Fibroblast of skin of abdomen (primary cell): ENCODE measurements at regions not wholly inside any gene's neighbourhood (a gene's known extent, or its start where the extent isn't known, plus 50 kb on each side); places are given as distances from the start of the nearest gene placed in this dataset.
"Not testable (repeated sequence)": the region's sequence is repeated elsewhere in the genome, so short reads cannot be mapped to it uniquely, and the experiment has no call there.

ENCODE experiments used
- DNase-seq: peaks from one replicate; pipeline ENCODE4 v3.0.0-alpha.2; 2013

DNA sequence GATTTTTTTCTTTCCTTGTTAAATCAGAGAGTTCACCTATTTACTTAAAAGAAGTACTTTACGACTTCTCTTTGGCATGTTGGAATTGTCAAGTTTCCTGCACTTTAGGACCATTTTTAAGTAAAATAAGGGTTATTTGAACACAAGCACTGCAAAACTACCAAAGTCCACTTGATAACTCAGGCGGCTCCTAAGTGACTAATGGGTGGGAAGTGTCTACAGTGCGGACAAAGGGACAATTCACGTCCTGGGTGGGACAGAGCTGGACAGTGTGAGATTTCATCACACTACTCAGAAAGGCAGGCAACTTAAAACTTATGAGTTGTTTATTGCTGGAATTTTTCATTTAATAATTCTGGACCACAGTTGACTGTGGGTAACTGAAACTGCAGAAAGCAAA lies 590.2 kb upstream of the UBE2E2 start:
- DNase-seq = no peak

DNA sequence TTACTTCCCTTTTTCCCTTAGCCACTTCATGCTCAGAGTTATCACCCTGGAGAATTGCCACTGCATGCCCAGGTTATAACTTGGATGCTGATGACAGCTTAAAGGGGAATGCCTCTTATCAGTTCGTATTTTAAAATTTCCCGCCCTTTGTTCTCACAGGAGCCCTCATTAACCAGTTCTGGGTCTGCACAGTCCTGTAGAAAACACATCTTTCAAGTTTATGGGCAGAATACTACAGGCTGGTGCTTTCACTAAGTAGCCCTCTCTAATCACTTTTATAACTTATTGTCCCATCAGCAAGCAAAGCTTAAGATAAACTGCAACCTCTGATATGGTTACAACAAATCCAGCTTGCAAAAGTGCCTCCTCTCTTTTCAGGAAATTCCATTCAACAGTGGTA lies 587.3 kb upstream of the UBE2E2 start:
- no peak for DNase-seq

DNA sequence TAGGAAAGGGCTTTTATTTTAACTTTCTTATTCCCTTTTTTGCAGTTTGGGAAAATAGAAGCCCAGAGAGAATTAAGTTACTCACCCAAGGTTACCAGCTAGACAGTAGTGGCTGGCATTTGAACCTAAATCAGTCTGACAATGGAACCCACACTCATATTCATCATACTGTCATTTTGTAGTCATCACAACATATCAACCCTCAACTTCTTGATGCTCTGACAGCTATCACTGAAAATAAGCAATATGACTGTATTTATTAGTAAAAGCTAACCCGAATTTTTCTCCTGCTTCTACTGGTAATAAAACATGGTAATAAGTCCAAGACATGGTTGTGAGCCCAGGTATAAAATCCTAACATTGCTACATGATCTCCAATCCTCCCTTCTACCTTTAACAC lies 585.8 kb upstream of the UBE2E2 start:
- no peak for DNase-seq

DNA sequence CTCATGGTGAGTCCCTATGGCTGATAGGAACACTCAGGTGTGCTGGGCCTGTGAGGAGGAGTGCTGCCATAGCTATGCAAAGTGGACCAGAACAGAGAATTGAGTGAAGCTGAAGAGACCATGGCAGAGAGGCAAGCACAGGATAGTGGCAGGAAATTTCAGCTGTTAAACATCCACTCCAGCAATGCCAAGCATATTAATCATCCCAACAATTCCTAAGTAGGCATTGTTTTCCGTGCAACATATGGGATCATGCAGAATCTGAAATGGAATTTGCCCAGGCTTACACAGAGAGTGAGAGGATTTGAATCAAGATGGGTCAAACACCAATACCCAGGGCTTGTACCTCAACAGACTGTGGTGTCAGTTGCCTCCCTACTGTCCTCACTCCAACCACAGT lies 582.6 kb upstream of the UBE2E2 start:
- no peak for DNase-seq

DNA sequence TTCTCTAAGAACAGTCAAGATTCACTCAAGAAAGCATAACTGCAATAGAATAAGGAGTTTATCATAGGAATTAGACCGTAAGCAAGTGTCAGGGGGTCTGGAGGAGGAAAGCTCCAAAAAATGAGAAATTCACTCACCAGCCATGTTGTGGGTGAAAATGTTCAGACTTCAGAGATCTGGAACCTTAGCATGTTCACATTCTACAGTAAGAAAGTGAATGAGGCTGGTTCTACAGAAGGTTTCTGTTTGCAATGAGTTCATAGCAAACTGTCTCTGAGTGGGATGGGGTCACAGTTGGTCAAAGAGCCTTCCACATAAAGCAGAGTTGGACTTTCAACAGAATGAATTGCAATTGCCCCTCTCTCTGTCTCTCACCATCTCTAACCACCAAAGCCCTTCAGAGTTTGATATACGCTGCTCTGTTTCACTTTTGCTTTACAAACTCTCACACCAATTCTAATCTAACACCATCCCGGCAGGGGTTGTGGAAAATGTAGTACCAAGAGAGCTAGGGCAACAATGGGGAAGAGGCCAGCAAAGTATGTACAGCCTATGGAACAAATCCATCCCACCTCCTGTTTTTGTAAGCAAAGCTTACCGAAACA lies 581.8 kb upstream of the UBE2E2 start:
- DNase-seq = no peak

DNA sequence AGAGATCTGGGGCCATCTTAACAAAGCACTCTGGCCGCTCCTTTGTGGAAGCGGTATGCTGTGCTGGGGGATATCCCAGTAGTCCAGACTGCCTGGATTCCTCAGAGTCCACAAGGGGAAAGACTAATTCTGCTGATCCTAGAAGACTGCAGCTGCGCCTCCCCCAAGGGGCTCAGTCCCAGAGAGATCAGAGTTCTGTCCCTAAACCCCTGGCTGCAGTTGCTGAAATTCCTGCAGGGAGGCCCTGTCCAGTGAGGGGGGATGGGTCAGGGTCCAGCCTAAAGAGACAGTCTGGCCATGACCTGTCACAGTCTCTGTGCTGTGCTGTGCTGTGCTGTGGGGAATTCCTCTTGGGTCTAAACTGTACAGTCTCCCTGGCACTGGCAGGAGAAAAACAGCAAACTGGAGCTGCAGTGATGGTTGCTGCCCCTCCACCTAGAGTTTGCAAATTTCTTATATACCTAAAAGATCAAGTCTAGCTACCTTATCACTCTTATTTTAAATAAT lies 575.1 kb upstream of the UBE2E2 start:
- no peak for DNase-seq

DNA sequence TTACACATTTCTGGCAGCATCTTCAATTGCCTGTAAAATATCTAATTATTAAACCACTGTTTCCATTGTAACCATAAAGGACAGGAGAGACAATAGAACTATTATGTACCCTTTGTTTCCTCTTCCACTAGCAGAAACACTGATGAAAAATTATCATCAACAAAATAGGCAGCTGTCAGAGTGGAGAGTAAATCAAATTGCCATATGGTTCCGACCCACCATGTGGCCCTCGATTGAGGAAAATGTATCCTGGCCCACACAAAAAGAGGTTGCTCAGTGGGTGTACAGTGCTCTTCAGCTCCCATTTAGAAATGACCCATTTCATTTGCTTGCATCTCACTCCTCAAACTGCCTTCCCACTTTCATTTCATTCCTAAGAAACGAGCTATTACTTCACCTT lies 570.6 kb upstream of the UBE2E2 start:
- DNase-seq = no peak

DNA sequence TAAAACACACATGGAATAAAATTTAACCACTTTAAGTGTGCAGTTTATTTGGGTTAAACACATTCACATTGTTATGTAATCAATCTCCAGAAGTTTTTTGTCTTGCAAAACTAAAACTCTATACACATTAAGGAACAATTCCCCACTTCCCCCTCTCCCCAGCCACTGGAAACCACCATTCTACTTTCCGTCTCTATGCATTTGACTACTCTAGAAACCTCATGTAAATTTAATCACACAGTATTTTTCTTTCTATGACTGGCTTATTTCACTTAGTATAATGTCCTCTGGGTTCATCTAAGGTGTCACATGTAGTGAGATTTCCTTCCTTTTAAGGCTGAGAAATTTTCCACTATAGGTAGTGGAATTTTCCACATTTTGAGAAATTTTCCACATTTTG lies 568.7 kb upstream of the UBE2E2 start:
- DNase-seq = no peak

DNA sequence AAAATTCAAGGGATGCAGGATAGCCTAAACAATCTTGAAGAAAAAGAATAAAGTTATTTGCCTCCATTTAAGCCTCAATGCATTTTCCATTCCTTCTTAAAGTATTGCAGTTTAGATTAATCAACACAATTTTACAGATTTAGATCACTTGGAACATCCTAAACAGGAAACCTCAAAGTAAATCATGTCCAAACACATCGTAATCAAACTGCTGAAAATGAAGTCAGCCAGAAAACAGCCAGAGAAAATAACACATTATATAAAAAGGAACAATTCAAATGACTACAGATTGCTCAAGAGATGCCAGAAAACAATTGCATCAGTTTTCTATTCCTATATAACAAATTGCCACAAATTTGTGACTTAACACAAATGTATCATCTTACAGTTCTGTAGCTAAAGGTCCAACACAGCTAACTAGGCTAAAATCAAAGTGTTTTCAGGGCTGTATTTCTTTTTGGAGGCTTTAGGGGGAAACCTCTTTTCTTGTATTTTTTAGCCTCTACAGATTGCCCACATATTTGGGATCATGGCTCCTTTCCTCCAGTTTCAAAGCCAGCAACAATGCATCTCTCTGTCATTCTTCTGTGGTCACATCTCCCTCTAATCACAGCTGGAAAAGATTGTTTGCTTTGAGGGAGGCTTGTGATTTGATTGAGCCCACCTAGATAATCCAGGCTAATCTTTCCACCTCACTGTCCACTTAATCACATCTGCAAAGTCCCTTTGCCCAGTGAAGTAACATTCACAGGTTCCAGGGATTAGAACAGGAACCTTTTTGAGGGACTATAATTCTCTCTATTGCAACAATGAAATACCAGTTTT lies 543.3 kb upstream of the UBE2E2 start:
- DNase-seq = no peak

DNA sequence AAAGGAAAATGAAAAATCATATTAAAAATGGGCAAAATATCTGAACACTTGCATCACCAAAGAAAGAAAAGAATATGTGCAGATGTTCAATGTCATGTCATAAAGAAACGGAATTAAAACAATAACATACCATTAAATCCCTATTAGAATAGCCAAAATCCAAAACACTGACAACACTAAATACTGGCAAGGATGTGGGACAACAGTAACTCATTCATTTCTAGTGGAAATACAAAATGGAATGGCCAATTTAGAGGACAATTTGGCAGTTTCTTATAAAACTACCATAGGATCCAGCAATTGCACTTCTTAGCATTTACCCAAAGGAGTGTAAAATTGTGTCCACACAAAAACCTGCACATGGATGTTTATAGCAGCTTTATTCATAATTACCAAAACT lies 542.5 kb upstream of the UBE2E2 start:
- DNase-seq = no peak

DNA sequence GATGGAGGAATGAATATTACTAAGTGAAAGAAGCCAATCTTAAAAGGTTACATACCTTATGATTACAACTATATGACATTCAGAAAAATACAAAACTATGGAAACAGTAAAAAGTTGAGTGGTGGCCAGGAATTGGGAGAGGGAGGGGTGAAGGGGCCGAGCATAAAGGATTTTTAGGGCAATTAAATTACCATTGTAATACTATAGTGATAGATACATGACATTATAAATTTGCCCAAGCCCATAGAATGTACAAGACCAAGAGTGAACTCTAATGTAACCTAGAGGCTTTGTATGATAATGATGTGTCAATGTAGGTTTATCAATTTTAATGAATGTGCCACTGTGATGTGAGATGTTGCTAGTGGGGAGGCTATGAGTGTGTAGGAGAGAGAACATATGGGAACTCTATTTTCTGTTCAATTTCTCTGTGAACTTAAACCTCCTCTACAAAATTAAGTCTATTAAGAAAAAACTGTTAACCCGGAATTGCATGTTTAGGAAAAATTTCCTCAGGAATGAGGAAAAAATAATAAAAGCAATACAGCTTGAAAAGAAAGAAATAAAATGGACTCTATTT lies 541.9 kb upstream of the UBE2E2 start:
- DNase-seq = no peak

DNA sequence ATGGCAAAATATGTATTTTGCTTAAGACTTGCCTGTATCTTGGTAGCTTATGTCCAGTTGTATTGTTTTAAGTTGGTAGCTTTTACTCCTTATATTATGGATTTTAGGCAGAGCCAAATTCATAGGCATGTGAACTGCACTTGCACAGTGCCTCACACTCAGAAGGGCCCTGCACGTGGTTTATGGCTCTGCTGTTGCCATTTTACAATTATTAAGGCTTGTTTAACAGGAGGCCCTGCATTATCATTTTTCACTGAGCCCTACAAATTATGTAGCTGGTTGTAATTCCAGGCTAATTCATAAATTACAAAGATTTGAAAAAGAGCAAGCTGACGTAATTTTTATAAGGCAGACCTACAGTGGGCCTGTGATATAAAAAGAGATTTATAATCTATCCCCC lies 537.6 kb upstream of the UBE2E2 start:
- DNase-seq = no peak

DNA sequence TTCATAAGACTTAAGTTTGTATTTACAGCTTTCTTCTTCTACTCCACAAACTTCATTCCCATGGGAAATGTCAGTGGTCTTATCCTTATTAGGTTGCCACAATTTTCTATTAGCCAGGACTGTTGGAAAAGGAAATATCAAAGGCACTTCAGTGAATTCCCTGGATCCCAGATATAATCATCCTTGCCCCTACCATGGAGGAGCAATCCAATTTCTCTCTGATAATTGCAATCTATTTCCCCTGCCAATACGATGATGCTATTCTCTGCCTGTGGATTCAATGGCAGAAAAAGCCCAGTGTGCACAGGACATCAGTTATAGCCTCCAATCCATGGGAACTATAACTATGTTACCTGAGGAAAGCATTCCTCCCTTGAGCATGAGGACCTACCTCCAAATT lies 536.4 kb upstream of the UBE2E2 start:
- no peak for DNase-seq

DNA sequence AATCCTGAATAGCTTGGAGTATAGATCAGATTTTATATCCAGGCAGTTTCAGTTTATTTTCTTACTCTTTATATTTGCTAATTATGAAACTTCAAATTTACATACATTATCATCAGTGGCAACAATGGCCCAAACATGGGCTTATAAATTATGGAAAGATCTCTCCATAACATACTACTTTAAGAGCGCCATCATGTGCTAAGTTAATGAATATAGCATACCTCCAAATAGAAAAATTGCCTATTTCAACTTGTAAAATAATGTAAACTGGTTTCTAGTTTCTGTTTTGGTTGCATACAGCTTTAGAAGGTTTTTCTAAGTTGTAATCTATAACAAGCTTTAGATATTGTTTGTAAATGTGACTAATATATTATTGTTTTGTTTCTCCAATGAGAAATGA lies 531.3 kb upstream of the UBE2E2 start:
- no peak for DNase-seq

DNA sequence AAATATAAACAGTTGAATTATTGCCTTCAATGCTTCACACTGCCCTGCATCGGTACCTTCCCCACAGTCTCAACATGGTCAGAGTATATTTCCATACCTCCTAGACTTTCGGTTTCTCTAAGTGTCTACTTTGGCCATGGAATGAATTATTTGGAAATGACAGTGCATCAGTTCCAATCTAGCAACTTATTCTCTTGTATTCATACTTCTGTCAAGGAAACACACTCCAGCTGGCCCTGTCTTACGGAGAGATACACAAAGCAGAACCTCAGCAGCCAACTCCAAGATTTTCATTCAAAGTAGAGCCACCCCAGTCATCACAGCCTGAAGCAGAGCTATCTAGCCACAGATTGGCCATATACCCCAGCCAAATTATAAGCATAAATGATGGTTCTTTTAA lies 518.4 kb upstream of the UBE2E2 start:
- DNase-seq = no peak

DNA sequence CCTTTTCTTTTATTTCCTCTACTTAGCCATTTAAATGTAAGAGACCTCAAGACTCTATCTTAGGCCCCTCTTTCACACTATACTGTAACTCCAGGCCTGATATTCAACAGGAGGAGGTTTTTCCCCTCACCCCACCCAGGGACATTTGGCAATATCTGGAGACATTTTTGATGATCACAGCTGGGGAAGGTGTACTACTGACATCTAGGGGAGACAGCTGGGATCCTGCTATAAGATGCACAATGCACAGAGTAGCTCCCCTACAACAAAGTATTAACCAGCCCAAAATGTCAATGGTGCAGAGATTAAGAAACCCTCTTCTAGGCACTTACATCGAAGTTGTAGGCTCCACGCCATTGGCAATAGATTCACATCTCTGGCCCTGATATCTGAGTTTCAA lies 517.5 kb upstream of the UBE2E2 start:
- DNase-seq = no peak

DNA sequence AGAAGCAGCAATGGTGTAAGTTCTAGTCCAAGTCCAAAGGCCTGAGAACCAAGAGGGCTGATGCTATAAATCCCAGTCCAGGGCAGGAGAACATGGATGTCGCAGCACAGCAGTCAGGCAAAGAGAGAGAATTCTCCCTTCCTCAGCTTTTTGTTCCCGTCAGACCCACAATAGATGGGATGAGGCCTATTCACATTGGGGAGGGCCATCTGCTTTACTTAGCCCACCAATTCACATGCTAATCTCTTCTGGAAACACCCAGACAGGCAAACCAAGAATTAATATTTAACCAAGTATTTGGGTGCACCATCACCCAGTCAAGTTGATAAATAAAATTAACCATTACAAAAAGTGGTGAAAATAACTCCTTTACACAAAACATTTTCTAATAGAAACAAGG lies 511.7 kb upstream of the UBE2E2 start:
- DNase-seq = no peak

DNA sequence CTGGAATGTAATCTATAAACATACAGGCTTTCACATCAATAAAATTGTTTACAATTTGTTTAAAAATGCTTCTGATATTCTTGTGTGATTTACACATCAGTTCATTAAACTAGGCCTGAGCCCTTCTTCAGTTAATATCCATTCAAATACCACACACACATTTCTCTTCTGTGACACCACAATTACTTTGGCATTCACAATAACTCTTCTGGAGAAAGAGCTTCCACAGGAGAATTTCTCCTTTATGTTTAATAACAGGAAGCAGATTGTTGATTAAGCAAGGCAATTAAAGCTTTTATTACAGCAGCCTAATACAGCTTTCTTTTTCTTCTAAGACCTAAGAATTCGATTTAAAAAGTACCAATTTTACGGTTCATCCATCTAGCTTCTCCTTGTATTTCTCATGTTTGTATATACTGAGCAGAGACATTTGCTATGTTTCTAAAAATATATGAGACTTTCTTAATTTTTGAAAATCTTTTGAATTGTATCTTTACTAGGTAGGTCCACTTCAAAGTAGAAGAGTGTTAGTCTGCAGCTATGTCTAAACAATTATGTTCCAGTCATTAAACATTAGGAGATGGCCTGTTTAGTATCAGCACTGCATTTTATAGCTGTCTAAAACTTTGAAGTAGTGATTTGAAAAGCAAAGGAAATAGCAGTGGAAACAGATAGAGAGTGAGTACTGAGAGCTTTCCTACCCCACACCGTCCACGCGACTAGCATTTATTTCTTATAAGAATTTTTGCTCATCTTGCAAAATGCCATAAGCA lies 511.1 kb upstream of the UBE2E2 start:
- DNase-seq = no peak

DNA sequence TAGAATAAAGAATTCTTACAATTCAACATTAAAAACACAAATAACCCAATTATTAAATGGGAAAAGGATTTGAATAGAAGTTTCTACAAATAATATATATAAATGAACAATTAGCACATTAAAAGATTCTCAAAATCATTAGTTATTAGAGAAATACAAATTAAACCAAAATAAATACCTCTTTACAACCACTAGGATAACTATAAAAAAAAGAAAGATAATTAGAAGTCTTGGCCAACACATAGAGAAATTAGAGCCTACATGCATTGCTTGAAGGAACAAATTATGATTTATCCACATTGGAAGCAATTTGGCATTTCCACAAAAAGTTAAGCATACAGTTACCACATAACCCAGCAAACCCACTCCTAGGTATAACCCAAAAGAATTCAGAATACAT lies 502.3 kb upstream of the UBE2E2 start:
- DNase-seq = no peak

DNA sequence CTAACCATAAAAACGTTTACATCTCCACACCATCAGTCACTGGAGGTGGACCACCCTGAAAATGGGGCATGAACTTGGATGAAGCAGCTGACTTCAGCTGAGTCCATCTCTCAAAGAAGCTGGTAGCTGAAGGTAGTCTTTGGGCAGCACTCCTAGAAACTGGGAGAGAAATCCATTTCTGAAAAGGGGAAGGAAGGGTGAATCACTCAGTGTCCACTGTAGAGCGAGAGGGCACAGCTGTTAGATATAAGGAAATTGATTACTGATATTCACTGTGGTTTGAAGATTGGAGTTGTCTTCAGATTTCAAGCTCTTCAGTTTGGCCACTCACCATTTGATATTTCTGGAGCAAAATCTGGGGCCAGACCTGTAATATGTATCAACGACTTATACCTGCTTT lies 499.0 kb upstream of the UBE2E2 start:
- DNase-seq = no peak

DNA sequence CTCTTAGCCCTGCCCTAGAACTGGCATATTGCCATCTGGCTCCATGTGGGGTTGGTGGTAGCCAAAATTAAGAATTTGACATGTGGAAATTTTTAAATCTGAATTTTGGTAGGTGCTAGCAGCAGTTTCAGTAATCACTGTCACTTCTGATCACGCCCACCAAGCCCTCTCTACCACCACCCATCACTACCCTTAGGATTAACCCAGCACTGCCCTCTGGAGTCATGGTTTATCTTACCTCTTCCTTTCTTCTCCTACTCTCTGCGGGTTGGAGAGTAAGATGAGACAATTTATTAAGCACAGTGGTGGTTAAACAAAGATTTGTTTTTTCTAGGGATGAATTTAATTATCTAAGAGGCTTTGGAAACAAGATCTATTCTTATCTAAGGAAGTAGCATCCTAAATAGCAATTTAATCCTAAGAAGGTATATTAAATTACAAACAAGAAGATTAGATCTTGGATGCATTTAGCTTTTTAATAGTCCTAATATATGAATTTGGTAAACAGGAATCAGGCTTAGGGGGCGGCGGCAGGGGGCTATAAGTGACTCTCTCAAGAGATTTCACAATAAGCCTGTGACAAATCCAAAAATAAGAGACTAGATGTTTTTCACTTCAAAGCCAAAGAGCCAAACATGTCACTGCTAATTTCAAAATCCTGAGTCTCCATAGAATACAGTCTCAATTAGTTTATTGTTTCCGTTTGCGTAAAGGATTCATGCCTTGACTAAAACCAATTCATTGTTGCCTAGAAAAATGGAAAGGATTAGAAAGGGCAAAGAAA lies 498.4 kb upstream of the UBE2E2 start:
- no peak for DNase-seq

DNA sequence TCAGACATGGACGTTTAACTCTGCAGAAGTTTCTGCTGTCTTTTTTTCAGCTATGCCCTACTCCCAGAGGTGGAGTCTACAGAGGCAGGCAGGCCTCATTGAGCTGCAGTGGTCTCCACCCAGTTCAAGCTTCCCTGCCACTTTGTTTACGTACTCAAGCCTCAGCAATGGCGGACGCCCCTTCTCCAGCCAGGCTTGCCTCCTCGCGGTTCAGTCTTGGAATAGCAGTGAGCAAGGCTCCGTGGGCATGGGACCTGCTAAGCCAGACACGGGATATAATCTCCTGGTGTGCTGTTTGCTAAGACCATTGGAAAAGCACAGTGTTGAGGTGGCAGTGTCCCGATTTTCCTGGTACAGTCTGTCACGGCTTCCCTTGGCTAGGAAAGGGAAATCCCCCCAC lies 496.2 kb upstream of the UBE2E2 start:
- DNase-seq = not testable (repeated sequence)
